ENCODE measurements at regions not wholly inside any gene's neighbourhood (a gene's known extent, or its start where the extent isn't known, plus 50 kb on each side); places are given as distances from the start of the nearest gene placed in this dataset.

GRCh38 chr3:14288833-14289451 lies 110.3 kb downstream of the LSM3 start:
- peak; percentile 48 for DNase-seq

GRCh38 chr3:14289590-14290461 lies 111.2 kb downstream of the LSM3 start:
- no peak for DNase-seq

GRCh38 chr3:14290631-14291385 lies 111.6 kb upstream of the SLC6A6 start:
- no peak for DNase-seq

- DNase-seq = no peak
Measured at GRCh38 chr3:14295037-14295436, 107.4 kb upstream of the SLC6A6 start.

- no peak for DNase-seq
Measured at GRCh38 chr3:14295801-14296200, 106.6 kb upstream of the SLC6A6 start.

- no peak for DNase-seq
Measured at GRCh38 chr3:14297305-14297704, 105.1 kb upstream of the SLC6A6 start.

- DNase-seq = no peak
Measured at GRCh38 chr3:14297784-14298236, 104.6 kb upstream of the SLC6A6 start.

GRCh38 chr3:14298442-14298841 lies 104.0 kb upstream of the SLC6A6 start:
- DNase-seq = no peak

- no peak for DNase-seq
Measured at GRCh38 chr3:14298991-14299555, 103.3 kb upstream of the SLC6A6 start.

GRCh38 chr3:14299767-14300166 lies 102.6 kb upstream of the SLC6A6 start:
- DNase-seq = no peak

- DNase-seq = no peak
Measured at GRCh38 chr3:14300721-14301399, 101.5 kb upstream of the SLC6A6 start.

GRCh38 chr3:14301558-14301957 lies 100.8 kb upstream of the SLC6A6 start:
- DNase-seq = no peak

- no peak for DNase-seq
Measured at GRCh38 chr3:14303336-14304100, 98.9 kb upstream of the SLC6A6 start.

GRCh38 chr3:14304101-14305045 lies 98.0 kb upstream of the SLC6A6 start:
- no peak for DNase-seq

GRCh38 chr3:14305324-14305723 lies 97.1 kb upstream of the SLC6A6 start:
- DNase-seq = no peak

GRCh38 chr3:14306142-14306541 lies 96.3 kb upstream of the SLC6A6 start:
- DNase-seq = no peak

GRCh38 chr3:14307656-14308302 lies 94.6 kb upstream of the SLC6A6 start:
- DNase-seq = no peak

GRCh38 chr3:14311729-14312128 lies 90.7 kb upstream of the SLC6A6 start:
- no peak for DNase-seq

- DNase-seq = no peak
Measured at GRCh38 chr3:14312375-14312774, 90.0 kb upstream of the SLC6A6 start.

GRCh38 chr3:14317057-14317553 lies 85.3 kb upstream of the SLC6A6 start:
- DNase-seq = no peak
